A549 (cell line): ENCODE measurements at regions not wholly inside any gene's neighbourhood (a gene's known extent, or its start where the extent isn't known, plus 50 kb on each side); places are given as distances from the start of the nearest gene placed in this dataset.

Experiments used
- ATOH8 ChIP-seq: fragments of 250-450 bp; sonication (Bioruptor Pico); IDR thresholded peaks from 2 replicates; pipeline ENCODE4 v1.5.0; 2020; ENCODE audit warnings: low read depth, mild to moderate bottlenecking, moderate library complexity
- CBX8 ChIP-seq: fragments of 200-600 bp; sonication (generic); IDR thresholded peaks from 2 replicates; pipeline ENCODE4 v1.6.1; 2016
- CEBPB ChIP-seq, 2 experiments: fragments of >200 bp in 1 of 2; sonication (Bioruptor Twin) in 1 of 2; formaldehyde crosslinking in 1 of 2; IDR thresholded peaks; 2 replicates each; pipeline ENCODE4 v1.6.1; 2012 to 2016
- CHD4 ChIP-seq: fragments of 200-600 bp; sonication (generic); IDR thresholded peaks from 2 replicates; pipeline ENCODE4 v1.6.1; 2016; ENCODE audit warnings: antibody characterized with exemption, mild to moderate bottlenecking, borderline replicate concordance
- CTCF ChIP-seq: fragments of >200 bp; sonication (Bioruptor Twin); formaldehyde crosslinking; IDR thresholded peaks from 3 replicates; pipeline ENCODE4 v1.5.1; 2016
- EP300 ChIP-seq, 2 experiments: fragments of >200 bp; sonication (Bioruptor Twin); formaldehyde crosslinking; IDR thresholded peaks; 2 replicates in 1 of 2; 3 replicates in 1 of 2; pipeline ENCODE4 v1.6.1; 2016 to 2017
- MAFK ChIP-seq: fragments of 450-650 bp; IDR thresholded peaks from 2 replicates; pipeline ENCODE4 v1.6.1; 2014; ENCODE audit not compliant: partially characterized antibody
- REST ChIP-seq: fragments of 200-600 bp; sonication (generic); IDR thresholded peaks from 2 replicates; pipeline ENCODE4 v1.6.1; 2016; ENCODE audit warnings: antibody characterized with exemption, mild to moderate bottlenecking, moderate library complexity
- RNF2 ChIP-seq: fragments of 200-600 bp; sonication (generic); IDR thresholded peaks from 2 replicates; pipeline ENCODE4 v1.6.1; 2016; ENCODE audit warnings: low read depth, mild to moderate bottlenecking, antibody characterized with exemption, moderate library complexity, borderline replicate concordance
- SMC3 ChIP-seq: fragments of >200 bp; sonication (Bioruptor Twin); formaldehyde crosslinking; IDR thresholded peaks from 3 replicates; pipeline ENCODE4 v1.6.1; 2018; ENCODE audit warnings: inconsistent platforms

- TF ChIP-seq REST (no peak), CBX8 (no peak), CTCF (no peak), EP300 (IDR thresholded peaks at IDR 0.05) (no peak), SMC3 (no peak), MAFK (no peak), ATOH8 (CRISPR knock-in tag) (no peak), CHD4 (no peak), CEBPB (IDR thresholded peaks at IDR 0.05) (no peak), RNF2 (no peak)
These were observed 259.1 kb upstream of the ARPP21 start for GRCh38 chr3:35380196-35380595.
